Thoracic aorta (tissue), 2 donors: ENCODE measurements at regions not wholly inside any gene's neighbourhood (a gene's known extent, or its start where the extent isn't known, plus 50 kb on each side); places are given as distances from the start of the nearest gene placed in this dataset.

Experiments used
- ATAC-seq: fragments of 150-250 bp; one replicate; pipeline ENCODE4 v1.8.0; 2017; ENCODE audit warnings: low read depth; ENCODE audit not compliant: insufficient number of reproducible peaks, low FRiP score
- DNase-seq: peaks from one replicate; pipeline ENCODE4 v3.0.0-alpha.2; 2020; ENCODE audit warnings: low spot score
- H3K27ac ChIP-seq, 2 donors: fragments of 200-600 bp; sonication (generic); 1 replicate in 1 of 2; 2 replicates in 1 of 2; pipeline ENCODE4 v1.5.1; 2016; ENCODE audit warnings: mild to moderate bottlenecking in 2 of 2, moderate library complexity in 2 of 2
- H3K27me3 ChIP-seq: fragments of 200-600 bp; sonication (generic); replicated peaks from 2 replicates; pipeline ENCODE4 v1.6.0; 2016; ENCODE audit warnings: mild to moderate bottlenecking; ENCODE audit not compliant: insufficient read depth
- H3K36me3 ChIP-seq: fragments of 200-600 bp; sonication (generic); one replicate; pipeline ENCODE4 v1.5.1; 2016
- H3K4me1 ChIP-seq, 2 donors: fragments of 200-600 bp; sonication (generic); 1 replicate in 1 of 2; 2 replicates in 1 of 2; pipeline versions ENCODE4 v1.5.1 to v1.6.0; 2016; ENCODE audit warnings: low read depth in 2 of 2, mild to moderate bottlenecking in 1 of 2; ENCODE audit not compliant: control insufficient read depth in 1 of 2
- H3K4me3 ChIP-seq: fragments of 200-600 bp; sonication (generic); 2 replicates; pipeline ENCODE4 v1.5.1; 2016; ENCODE audit warnings: mild to moderate bottlenecking
- H3K9me3 ChIP-seq: fragments of 200-600 bp; sonication (generic); 2 replicates; pipeline ENCODE4 v1.5.1; 2016
- TF ChIP-seq, protein P1 (sequence below): fragments of 200-600 bp; sonication (generic); IDR thresholded peaks from one replicate; pipeline ENCODE4 v1.5.1; 2019; ENCODE audit warnings: antibody characterized with exemption

DNA sequence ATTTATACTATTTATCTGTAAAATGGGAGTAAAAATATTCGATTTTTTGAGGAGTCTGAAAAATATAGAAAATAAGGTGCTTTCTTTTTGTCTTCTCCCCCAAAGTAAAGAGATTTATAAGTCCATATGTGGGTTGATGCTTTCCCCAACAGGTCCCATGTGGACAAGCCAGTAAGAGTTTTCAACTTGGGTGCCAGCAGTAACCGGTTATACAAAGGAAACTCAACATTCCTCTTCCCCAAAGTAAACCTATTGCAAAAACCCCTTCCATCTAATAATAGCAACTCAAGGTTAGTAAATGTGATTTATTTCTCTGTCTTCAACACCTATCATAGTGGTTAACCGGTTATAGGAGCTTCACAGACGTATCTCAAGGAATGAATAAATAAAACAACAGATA, 1206.9 kb upstream of the SEL1L start:
- TF ChIP-seq, protein P1, sequence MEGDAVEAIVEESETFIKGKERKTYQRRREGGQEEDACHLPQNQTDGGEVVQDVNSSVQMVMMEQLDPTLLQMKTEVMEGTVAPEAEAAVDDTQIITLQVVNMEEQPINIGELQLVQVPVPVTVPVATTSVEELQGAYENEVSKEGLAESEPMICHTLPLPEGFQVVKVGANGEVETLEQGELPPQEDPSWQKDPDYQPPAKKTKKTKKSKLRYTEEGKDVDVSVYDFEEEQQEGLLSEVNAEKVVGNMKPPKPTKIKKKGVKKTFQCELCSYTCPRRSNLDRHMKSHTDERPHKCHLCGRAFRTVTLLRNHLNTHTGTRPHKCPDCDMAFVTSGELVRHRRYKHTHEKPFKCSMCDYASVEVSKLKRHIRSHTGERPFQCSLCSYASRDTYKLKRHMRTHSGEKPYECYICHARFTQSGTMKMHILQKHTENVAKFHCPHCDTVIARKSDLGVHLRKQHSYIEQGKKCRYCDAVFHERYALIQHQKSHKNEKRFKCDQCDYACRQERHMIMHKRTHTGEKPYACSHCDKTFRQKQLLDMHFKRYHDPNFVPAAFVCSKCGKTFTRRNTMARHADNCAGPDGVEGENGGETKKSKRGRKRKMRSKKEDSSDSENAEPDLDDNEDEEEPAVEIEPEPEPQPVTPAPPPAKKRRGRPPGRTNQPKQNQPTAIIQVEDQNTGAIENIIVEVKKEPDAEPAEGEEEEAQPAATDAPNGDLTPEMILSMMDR = no peak
- Histone ChIP-seq H3K36me3 (no peaks in the 10 kb centered on the region), H3K27me3 (no peaks in the 10 kb centered on the region), H3K27ac (no peak overlapping the region), H3K4me3 (no peak overlapping the region), H3K4me1 (no peaks in the 10 kb centered on the region), H3K9me3 (no peaks in the 10 kb centered on the region)
- no peak for ATAC-seq
- no peak for DNase-seq

DNA sequence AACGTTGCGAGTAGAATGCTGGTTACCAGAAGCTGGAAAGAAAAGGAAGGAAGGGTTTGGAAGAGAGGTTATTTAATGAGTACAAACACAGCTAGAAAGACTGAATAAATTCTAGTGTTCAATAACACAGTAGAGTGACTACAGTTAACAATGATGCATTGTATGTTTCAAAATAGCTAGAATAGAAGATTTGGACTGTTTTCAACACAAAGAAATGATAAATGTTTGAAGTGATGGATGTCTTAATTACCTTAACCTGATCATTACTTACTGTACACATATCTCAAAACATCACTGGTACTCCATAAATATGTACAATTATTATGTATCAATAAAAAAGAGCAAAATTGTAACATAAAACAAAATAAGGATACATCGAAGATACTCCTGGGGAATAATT, 1221.8 kb upstream of the SEL1L start:
- Histone ChIP-seq H3K36me3 (no peaks in the 10 kb centered on the region), H3K27me3 (no peaks in the 10 kb centered on the region), H3K27ac (no peak overlapping the region), H3K9me3 (no peaks in the 10 kb centered on the region), H3K4me3 (no peak overlapping the region), H3K4me1 (no peaks in the 10 kb centered on the region)
- DNase-seq (no peak), ATAC-seq (no peak)
- TF ChIP-seq, protein P1 = no peak

DNA sequence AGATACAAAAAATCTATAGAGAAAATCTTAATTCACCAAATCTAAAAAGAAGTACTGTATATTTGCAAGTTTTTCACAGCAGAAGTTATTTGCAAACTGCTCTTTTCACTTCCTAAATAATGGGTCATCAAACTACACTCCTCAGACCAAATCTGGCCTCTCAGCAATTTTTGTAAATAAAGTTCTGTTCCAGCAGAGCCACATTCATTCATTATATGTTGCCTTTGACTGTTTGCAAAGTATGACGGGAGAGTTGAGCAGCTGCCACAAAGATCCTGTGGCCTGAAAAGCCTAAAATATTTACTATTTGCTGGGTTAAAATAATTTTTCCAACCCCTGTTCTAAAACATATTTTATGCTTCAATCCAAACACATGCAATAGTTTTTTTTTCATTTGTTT, 1222.3 kb upstream of the SEL1L start:
- Histone ChIP-seq H3K27ac (no peak overlapping the region), H3K4me1 (no peaks in the 10 kb centered on the region), H3K9me3 (no peaks in the 10 kb centered on the region), H3K27me3 (no peaks in the 10 kb centered on the region), H3K4me3 (no peak overlapping the region), H3K36me3 (no peaks in the 10 kb centered on the region)
- no peak for ATAC-seq
- no peak for DNase-seq
- TF ChIP-seq, protein P1 = no peak

DNA sequence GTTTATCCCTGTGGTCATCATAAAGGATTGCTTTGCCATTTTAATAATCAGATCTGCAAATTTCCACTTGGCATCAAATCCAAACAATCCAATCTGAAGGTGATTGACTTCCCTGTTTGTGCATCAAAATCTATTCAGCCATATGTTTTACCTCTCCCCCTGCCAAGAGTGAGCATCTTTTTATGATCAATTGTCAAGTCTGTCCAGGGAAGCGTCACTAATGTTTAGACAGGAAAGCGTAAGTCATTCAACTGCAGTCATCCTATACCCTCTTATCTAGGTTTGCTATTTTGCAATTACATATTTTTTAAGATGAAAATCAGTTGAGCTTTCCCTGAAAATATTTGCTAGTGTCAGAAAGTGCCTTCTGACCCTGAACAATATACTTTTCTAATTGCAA, 1224.1 kb upstream of the SEL1L start:
- H3K4me1 ChIP-seq = no peaks in the 10 kb centered on the region
- H3K27ac ChIP-seq = no peak overlapping the region
- no peak overlapping the region for H3K4me3 ChIP-seq
- no peaks in the 10 kb centered on the region for H3K9me3 ChIP-seq
- TF ChIP-seq, protein P1 = no peak
- H3K36me3 ChIP-seq = no peaks in the 10 kb centered on the region
- DNase-seq = no peak
- no peak for ATAC-seq
- no peaks in the 10 kb centered on the region for H3K27me3 ChIP-seq

DNA sequence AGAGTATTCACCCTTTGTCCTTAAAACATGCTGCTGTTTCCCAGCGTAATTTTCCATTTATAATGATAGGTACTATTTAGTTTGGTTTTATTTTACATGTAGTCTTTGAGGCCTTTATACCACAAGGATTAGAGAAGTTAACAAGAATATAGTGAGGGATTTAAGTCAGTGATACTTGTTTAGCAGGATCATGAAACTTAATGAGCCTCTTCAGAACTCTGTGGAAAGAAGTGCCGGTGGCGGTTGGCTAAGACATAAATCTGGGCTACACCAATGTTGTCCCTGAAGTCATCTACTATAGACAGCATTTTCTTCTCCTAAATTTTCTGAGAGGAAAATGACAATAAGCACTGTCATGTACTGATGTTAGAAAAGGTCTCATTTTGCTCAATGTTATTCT, 1226.0 kb upstream of the SEL1L start:
- DNase-seq (no peak), ATAC-seq (no peak)
- H3K4me1 ChIP-seq = no peaks in the 10 kb centered on the region
- no peaks in the 10 kb centered on the region for H3K9me3 ChIP-seq
- no peak overlapping the region for H3K27ac ChIP-seq
- H3K36me3 ChIP-seq = no peaks in the 10 kb centered on the region
- TF ChIP-seq, protein P1 = no peak
- no peaks in the 10 kb centered on the region for H3K27me3 ChIP-seq
- H3K4me3 ChIP-seq = no peak overlapping the region
